DMS 273 treated with DMSO at 0.1 percent for 48 hours (cell line): ENCODE measurements at regions not wholly inside any gene's neighbourhood (a gene's known extent, or its start where the extent isn't known, plus 50 kb on each side); places are given as distances from the start of the nearest gene placed in this dataset.

Source experiments
- DNase-seq: peaks from one replicate; lab custom pipeline; 2025; lab: John Stamatoyannopoulos, UW

- DNase-seq, result no peak
Observed at GRCh38 chr10:10587744-10588393, 429.8 kb upstream of the CELF2 start.

GRCh38 chr10:10589540-10590303 is 427.9 kb upstream of the CELF2 start:
- no peak for DNase-seq

GRCh38 chr10:10591715-10592341 is 425.8 kb upstream of the CELF2 start:
- DNase-seq, result no peak

GRCh38 chr10:10596256-10596655 is 421.4 kb upstream of the CELF2 start:
- DNase-seq, result no peak

- DNase-seq, result no peak
Observed at GRCh38 chr10:10598297-10598696, 419.4 kb upstream of the CELF2 start.

GRCh38 chr10:10600004-10600403 is 417.7 kb upstream of the CELF2 start:
- no peak for DNase-seq

- DNase-seq, result no peak
Observed at GRCh38 chr10:10605551-10606081, 412.1 kb upstream of the CELF2 start.

- no peak for DNase-seq
Observed at GRCh38 chr10:10609379-10609955, 408.2 kb upstream of the CELF2 start.

GRCh38 chr10:10610171-10610570 is 407.5 kb upstream of the CELF2 start:
- DNase-seq, result no peak

GRCh38 chr10:10612151-10612550 is 405.5 kb upstream of the CELF2 start:
- DNase-seq, result no peak

GRCh38 chr10:10613656-10614244 is 403.9 kb upstream of the CELF2 start:
- no peak for DNase-seq

- no peak for DNase-seq
Observed at GRCh38 chr10:10617686-10618085, 400.0 kb upstream of the CELF2 start.

GRCh38 chr10:10618139-10618538 is 399.5 kb upstream of the CELF2 start:
- DNase-seq, result no peak

GRCh38 chr10:10623958-10624566 is 393.6 kb upstream of the CELF2 start:
- DNase-seq, result no peak

- DNase-seq, result no peak
Observed at GRCh38 chr10:10624567-10624962, 393.1 kb upstream of the CELF2 start.

GRCh38 chr10:10625491-10625890 is 392.2 kb upstream of the CELF2 start:
- no peak for DNase-seq

GRCh38 chr10:10626734-10627133 is 390.9 kb upstream of the CELF2 start:
- no peak for DNase-seq

GRCh38 chr10:10627414-10627813 is 390.3 kb upstream of the CELF2 start:
- no peak for DNase-seq

- DNase-seq, result no peak
Observed at GRCh38 chr10:10629512-10629911, 388.2 kb upstream of the CELF2 start.

- no peak for DNase-seq
Observed at GRCh38 chr10:10630281-10630680, 387.4 kb upstream of the CELF2 start.

- DNase-seq, result no peak
Observed at GRCh38 chr10:10630782-10631181, 386.9 kb upstream of the CELF2 start.

GRCh38 chr10:10642189-10642588 is 375.5 kb upstream of the CELF2 start:
- DNase-seq, result no peak
